Activated gamma-delta T cell treated with Interleukin-2 at 50 U/mL for 16 hours (primary cell): ENCODE measurements at regions not wholly inside any gene's neighbourhood (a gene's known extent, or its start where the extent isn't known, plus 50 kb on each side); places are given as distances from the start of the nearest gene placed in this dataset.

Experiments used
- DNase-seq: peaks from one replicate; pipeline ENCODE4 v3.0.0-alpha.2; 2020

DNA sequence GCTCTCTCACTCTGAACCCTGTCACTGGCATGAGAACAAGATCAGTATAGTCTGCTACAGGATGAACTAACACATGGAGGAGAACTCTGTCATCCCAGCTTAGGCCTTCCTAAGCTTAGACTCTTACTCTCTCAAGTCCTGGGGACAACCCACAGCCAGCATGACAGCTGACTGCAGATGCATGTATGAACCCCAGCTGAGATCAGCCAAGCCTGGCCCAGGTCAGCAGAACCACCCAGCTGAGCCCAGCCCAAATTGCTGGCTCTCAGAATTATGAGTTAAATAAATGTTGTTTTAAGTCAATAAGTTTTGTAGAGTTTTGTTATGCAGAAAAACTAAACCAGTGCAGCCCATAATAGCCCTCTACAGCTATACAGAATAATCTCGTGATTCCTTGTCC is 287.3 kb downstream of the TNS1 start:
- DNase-seq, result no peak

DNA sequence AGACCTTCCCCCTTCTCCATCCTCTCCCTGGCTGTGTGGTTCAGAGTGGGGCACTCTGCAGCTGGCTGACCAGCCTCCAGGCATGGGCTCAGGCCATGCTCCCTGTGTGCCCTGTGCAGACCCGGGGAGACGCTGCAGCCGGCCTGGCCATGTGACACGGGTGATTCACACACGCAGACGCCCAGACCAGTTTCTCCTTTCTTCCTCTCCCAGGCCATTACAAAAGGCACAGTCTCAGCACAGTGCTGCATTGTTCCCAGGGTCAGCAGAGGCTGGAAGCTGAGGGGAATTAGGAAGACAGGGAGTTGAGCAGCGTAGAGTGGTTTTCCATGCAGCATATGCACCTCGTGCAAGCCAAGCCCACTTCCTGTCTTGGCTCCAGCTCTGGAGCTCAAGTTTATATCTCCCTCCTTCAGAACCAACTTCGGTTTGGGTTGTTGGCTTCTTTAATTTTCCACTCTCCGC is 288.5 kb downstream of the TNS1 start:
- no peak for DNase-seq

DNA sequence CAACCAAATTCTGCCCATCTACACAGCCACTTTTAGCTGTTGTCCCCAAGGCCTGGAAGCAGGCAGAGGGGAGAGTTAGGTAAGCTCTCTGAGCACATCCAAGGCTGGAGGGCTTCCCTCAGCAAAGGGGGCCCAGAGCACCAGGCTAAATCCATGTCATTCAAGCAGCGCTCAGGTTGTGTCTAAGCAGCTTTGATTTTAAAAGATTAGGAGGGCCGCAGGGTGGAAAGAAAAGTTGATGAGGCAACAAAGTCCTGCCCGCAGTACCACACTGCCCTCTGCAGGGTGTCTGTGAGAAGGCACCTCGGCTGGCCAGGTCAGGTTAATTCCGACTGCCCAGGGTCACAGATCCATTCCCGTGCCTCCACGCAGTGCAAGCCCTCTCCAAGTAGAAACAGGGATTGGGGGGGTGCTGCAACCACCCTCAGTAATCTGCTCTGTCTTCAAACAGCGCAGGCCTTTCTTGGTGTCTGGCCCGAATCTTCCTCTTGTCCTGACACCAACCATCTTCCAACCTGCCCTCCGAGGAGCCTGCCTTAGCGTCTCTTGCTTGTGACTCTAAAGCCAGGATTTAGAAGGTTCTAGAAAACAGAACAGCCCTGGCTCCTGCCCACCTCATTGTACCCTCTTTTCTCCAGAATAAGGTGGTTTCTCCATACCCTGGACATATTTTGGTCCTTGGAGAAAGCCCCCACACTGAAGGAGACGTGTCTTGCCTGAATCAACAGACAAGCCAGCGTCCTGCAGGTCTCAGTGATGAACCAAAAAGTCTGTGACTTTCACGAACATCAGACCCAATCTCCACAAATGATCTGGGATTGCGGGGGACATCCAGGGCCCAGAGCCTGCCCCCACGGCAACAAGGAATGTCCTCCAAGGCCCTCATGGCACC is 289.2 kb downstream of the TNS1 start:
- peak; percentile 65 for DNase-seq

DNA sequence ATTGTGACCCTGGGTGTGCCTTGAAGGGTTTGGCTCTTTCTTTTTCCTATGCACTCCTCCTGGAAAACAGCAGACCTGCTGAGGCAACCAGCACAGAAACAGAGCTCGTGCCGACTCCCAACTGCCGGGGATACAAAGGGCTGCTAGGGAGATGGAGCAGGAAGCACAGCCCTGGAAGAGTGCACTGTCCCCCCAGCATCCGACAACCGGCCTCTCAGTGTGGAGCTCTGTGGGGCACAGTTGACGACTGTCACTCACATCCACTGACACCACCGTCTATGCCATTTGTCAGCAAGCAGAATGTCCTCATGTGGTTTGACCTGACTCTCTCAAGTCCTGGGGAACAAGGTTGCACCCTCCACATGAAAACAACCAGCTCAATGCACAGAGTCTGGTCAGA is 290.4 kb downstream of the TNS1 start:
- no peak for DNase-seq

DNA sequence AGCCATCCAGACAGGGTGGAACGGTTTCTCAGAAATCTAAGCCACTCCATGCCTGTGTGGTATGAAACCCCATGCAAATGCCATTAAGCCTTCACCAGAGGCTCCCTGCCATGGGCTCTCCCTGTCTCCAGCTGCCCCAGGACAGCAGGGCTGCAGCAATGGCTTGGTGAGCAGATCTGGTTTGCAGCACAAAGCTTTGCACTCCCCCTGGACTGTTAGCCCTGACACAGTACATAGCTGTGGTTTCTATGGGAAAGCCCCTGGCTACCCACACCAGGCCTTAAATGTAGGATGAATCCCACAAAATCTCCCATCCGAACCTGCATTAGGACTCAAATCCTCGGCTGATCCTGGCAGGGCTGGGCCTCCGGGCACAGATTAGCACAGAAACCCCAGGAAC is 291.6 kb downstream of the TNS1 start:
- DNase-seq, result no peak

DNA sequence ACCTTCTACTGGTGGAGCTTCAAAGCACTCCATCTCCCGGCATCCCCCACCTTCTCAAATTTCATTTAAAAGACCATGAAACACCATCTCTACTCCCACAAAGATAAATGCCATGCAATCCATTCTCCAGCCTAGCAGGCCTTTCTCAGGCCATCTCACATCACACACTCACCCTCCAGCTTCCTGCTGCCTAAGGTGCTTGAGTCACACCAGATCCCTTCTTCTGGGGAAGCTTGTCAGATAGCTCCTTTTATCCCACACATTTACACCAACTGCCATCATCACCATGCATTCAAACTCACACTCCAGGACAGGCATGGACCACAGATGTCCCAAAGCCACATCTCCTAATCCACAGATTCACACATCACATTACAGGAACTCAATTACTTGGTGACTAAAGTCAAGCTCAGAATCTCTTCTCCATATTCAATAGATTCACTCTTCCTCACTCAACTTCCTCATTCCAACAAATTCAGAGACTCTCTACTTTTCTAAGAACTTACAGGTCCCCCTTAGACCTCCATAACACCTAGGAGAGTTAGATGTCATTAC is 292.5 kb downstream of the TNS1 start:
- no peak for DNase-seq

DNA sequence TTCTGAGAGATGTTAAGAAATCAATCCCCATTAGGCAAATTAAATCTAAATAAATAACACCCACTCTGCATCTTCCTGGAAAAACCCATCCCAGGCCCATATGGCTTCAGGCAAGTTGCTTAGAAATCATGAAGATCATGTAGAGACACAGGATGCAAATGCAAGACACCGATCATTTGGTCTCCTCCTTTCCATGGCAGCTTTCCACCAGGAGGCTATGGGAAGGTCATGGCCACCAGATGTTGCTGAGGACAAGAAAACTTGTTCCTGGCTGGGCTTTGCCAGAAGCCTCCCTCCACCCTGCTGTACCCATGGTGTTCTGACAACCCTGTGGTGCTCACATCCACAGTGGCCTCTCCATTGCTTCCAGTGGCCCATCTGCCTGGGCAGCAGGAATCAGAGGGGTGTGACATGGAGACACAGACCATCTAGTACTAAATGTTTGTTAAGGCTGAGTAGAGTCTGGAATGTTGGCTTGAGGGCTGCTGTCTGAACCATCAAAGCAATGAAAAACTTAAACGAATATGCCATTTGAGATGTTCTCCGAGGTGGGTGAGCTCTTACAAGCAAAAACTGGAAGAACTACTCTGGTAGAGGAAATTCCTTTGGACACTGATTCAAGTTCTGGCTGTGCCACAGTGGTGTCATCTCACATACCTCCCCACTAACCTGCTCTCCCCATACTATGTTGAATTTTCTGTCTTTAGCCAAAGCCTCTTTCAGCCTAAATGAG is 293.2 kb downstream of the TNS1 start:
- DNase-seq, result no peak

DNA sequence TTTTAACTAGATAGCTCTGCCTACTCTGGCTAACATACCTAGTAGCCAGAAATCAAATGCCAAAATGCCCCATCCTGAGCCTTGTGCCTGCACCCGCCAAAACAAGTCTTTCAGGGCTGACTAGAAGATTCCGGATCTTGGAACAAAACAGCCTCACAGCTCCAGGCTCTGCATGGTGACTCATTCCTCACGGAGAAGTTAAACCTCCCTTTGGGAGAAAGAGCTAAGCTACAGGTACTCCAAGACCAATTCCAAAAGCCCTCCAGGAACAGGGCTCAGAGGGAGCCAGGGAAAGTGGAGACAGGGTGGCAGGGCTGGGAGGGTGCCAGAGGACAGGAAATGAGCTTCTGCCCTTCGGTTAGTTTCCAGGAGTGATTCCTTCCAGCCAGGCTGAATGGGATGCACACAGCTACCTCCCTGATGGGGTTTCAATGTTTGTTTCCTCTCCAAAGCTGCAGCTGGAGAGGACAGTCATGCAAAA is 295.6 kb downstream of the TNS1 start:
- DNase-seq, result no peak

DNA sequence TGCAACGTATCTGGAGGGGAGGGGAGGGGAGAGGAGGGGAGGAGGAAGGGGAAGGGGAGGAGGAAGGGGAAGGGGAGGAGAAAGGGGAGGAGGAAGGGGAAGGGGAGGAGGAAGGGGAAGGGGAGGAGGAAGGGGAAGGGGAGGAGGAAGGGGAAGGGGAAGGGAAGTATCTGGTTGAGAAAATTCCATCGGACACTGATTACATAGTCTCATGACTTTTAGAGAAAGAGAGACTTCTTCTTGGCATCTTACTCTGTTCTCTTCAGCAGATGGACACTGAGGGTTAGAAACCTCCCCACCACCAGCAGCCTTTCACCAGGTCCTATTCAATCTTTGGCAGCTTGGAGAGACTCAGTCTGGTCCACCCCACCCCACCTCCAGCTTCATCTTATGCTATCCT is 296.3 kb downstream of the TNS1 start:
- DNase-seq, result no peak

DNA sequence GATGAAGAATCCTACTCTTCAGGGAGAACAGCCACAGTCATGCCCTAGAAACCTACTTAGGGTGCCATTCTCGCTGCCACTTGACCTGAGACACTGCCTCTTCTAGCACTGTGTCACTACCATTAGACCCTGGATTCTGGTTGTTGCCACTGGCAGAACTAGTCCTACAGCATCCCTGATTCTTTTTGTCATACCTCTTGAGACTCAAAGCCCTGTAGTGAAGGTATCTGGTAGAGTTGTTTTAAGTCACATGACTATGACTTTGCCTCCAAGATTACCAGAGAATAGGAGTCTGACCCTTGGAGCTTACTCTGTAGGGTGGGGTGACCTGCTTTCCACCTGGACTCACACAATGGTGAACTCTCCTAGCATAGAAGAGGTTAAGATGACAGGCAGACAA is 296.7 kb downstream of the TNS1 start:
- DNase-seq, result no peak

DNA sequence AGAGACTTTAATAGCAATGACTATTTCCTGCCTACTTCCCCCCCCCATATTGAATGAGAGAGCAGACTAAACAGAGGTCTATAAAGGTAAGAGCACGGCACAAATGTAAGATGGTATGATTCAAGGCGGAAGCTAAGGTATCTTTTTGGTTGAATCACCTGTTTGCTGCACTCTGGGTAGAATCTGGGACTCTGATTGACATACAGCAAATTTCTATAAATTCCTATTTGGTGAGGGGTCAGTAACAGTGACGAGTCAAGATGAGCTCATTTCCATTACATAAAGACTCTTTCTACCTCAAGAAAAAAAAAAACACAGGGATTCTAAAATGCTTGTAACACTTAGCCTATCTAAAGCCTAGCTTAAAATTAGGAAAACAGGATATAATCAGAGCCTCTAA is 297.3 kb downstream of the TNS1 start:
- DNase-seq, result no peak

DNA sequence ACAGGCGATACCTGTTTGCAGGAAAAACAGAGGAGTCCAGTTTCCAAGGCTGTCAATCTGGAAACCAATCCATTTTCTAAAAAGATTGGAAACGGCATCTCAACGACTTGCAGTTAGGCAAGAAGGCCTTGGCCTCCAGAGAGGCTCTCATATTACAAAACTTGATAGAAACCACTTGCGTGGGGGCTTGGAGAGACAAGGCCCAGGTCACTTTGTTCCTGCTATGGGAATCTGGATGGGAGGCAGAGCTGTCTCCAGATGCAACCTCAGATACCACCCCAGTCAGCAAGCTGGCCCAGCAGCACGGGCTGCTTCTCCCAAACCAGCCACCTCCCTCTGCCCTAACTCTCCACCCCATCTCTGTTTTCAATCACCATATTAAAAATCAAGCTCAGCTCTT is 298.8 kb downstream of the TNS1 start:
- no peak for DNase-seq

DNA sequence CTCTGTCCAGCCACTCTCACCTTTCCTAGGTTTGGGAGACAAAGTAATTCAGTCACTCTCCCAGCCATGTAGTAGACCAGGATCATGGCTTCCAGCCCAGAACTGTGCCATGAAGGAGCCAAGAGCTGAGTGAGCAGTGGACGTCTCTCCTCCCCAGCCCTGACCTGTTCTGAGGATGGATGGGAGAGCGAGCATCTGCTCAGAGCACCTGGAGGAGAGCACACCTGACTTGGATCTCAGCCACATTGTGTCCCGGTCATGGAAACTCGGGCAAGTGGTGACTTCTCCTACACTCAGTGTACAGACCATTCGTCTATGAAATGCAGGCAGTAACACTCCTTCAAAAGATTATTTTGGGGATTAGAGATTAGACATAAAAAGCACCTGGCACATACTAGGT is 299.7 kb downstream of the TNS1 start:
- no peak for DNase-seq

DNA sequence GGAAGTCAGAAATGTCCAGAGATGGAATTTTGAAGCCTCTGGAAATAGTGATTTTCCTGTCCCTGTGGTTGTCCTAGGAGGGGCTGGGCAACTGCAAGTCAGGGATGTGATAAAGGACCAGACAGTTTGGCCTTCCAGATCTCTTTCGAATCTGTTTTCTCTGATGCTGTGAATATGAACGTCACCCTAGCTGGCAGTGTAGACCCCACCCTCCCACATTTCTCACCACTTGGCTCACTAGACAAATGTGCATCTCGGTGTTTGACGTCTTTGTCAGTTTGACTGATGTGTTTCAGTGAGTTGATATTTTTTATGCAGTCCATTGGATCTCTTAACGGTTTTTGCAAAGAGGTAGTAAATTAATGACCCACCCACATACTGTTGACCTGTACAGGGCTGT is 301.2 kb downstream of the TNS1 start:
- no peak for DNase-seq

DNA sequence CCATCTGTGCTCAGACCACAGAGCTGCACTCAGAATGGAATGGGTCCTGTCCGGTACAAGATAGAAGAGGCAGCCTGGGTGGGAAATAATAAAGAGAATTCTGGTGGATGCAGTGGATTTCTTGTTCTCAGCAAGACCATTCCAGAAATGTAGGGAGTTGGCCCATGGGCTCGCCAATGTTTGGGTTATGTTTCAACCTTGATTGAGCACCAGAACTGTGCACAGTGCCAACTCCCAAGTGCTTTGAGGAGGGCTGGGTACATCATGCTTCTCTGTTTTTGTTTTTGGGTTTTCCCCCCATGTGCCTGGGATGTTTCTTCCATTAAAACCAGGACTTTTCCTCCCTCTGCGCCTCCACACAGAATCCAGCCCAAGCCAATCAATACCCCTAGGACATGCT is 304.1 kb downstream of the TNS1 start:
- DNase-seq, result no peak

DNA sequence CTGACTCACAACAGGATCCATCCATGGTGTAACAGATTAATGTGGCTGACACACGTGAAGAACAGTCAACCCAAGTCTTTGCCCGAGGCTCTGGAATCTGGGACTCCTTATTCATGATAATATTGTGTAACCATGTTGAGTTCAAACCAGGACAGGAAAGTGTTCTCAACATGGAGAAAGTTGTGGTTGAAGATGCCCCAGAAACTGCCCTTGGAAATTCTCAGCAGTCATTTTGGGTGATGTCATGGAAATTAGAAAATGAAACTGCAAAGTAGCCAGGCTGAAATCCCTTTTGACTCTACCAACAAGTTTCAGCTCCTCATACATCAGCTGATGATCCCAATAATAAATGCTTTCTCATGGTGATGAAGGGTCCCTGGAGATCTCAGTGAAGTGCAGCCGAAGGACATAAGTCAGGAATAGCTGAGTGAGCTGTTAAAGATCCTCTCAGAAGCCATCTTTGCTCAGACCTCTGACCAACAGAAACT is 307.7 kb downstream of the TNS1 start:
- no peak for DNase-seq

DNA sequence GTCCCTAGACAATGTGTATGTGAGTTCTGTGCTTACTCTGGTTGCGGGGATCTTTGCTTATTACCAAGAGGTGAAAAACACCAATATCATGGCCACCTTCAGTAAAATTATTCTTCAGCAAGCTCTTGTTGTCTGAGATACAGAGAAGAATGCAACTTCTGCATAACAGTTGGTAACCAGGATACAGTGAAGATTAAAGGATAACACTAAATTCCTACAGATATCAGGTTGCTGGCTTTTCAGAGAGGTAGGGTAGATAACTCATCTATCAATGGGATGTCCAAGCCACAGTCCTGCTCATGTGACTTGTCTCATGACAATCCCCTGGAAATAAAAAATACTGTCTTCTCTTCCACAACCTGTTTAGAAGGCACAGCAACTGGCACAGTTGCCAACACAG is 308.5 kb downstream of the TNS1 start:
- DNase-seq, result no peak

DNA sequence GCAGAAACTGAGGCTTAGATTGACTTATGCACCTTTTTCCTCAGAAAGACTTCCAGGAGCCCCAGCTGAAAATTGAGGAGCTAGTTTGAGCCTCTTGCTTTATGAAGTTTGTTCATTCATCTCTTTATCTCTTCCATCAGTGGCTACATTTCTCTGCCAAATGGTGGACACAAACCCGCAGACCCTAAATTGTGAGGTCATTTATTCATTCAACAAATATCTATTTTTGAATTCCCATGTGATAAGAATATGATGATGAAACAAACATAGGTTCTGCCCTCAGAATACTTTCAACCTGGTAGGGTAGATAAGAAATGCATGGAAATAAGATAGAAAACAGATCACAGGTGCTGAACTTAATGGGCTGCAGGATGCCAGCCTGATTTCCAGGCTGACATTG is 309.4 kb downstream of the TNS1 start:
- no peak for DNase-seq

DNA sequence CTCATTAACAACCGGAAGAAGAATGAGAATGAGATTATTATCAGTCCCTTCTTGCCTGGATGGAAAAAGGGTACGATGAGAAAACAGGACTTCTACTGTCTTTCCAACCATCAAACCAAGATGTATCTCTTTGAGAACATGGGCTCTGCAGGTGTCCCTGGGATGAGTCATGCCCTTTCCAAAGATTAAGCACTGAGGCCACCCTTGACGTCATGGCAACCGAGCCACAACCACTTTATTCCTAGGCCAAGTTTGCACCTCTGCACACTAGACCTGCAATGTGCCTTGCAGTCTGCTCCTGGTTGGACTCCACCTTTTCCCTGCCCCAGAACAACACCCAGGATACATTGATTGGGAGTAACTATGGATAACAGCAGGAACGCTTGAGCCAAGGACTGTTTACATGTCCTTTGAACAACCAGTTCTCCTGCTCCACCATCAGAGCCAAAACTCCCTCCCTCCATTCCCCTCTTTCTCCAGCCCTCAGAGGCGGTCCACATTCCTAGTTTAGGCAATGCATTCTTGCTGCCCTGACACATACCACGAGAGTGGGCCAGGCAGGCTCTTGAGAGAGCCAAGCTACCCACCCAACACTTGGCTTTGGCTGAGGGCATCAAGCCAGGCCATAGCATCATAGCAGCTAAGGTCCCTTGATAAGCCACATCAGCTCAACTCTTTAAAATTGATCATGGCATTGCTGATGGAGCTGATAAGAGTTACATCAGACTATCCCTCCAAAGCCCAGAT is 310.7 kb downstream of the TNS1 start:
- DNase-seq, result no peak

DNA sequence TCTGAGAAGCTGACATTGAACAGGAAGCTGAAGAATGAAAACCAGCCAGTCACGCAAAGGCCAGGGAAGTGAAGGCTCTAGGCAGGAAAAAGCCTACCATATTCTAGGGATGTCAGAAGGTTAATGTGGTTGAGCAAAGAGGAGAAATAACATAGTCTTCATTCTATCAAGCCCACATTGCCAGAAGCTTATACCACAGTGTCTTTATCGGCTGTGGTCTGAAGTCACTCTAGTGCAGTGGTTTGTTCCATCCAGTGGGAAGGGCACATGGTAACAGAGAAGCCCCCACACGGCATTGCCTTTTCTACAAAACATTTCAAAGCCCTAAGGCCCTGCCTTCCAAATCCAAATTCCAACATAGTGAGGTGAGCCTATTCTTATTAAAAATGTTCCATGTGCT is 311.3 kb downstream of the TNS1 start:
- DNase-seq, result no peak

DNA sequence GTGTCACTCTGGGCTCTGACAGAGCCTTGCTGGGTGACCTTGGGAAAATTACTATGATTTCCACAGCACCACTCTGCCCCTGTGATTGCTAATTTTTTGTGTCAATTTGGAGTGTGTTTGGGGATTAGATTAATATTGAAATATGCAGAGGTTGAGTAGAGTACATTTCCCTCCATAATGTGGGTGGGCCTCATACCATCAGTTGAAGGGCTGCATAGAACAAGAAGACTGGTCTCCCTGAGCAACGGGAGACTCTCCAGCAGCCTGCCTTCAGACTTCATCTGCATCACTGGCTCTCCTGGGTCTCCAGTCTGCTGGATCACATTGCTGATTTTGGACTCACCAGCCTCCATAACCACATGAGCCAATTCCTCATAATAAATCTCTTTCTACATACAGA is 313.7 kb downstream of the TNS1 start:
- DNase-seq, result no peak

DNA sequence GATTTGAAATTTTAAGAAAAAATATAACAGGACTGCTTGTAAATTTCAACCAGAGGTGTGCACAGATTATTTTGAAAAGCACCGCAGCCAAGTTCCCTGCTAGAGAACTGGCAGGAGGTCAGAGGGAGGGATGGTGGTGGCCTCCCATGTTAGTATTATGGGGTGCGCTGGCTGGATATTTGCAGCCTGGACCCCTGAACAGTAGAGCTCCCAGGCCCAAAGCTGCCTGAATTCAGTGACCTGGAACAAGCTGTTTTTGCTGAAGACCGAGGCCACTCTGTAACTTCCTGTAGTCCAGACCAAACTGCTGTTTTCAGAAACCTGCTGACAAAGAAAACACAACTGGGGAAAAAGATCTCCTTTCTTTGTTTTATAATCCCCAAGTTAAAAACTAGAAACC is 314.3 kb downstream of the TNS1 start:
- DNase-seq, result no peak

DNA sequence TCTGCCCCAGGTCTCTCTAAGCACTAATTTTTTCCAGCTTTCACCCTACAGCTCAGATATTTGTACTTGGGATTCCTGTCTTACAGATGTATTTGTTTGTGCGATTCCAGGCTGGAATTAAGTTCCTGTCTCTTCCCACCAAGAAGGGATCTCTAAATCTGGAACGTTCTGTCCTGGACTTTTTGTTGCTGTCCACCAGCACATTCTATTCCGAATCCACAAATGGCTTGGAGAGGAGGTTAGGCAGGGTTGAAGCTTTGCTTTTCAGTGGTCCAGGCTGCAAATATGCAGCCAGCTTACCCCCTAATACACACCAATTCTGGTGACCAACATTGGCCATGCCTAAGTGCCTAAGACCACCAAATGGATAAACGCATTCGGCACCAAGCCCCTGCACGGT is 315.0 kb downstream of the TNS1 start:
- no peak for DNase-seq
